ENCODE measurements at regions not wholly inside any gene's neighbourhood (a gene's known extent, or its start where the extent isn't known, plus 50 kb on each side); places are given as distances from the start of the nearest gene placed in this dataset.

DNA sequence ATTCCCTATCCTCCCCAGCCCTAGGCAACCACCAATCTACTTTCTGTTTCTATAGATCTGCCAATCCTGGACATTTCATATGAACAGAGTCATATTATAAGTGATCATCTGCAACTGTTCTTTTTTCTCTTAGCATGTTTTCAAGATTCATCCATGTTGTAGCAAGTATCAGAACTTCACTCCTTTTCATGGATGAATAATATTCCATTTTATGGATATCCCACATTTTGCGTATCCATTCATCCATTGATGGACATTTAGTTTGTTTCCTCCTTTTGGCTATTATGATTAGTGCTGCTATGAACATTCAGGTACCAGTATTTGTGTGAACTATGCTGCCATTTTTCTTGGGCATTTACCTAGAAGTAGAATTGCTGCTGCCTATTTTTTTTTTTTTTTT, 51.3 kb upstream of the HAND1 start:
- no peak for DNase-seq
- Histone ChIP-seq H3K36me3 (no peaks in the 10 kb centered on the region), H3K27ac (no peak overlapping the region), H3K4me1 (no peaks in the 10 kb centered on the region), H3K9me3 (no peaks in the 10 kb centered on the region), H3K27me3 (peaks cover 0 to 35% (median 0%) of the 10 kb centered on the region in 4 donors), H3K4me3 (no peak overlapping the region)
- intact Hi-C loops (cut with DNase I), result no loop called here
- TF ChIP-seq, protein P1, sequence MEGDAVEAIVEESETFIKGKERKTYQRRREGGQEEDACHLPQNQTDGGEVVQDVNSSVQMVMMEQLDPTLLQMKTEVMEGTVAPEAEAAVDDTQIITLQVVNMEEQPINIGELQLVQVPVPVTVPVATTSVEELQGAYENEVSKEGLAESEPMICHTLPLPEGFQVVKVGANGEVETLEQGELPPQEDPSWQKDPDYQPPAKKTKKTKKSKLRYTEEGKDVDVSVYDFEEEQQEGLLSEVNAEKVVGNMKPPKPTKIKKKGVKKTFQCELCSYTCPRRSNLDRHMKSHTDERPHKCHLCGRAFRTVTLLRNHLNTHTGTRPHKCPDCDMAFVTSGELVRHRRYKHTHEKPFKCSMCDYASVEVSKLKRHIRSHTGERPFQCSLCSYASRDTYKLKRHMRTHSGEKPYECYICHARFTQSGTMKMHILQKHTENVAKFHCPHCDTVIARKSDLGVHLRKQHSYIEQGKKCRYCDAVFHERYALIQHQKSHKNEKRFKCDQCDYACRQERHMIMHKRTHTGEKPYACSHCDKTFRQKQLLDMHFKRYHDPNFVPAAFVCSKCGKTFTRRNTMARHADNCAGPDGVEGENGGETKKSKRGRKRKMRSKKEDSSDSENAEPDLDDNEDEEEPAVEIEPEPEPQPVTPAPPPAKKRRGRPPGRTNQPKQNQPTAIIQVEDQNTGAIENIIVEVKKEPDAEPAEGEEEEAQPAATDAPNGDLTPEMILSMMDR (IDR thresholded peaks at IDR 0.05), result no peak
- TF ChIP-seq POLR2A (IDR thresholded peaks at IDR 0.05), result no peak
- 94 to 96% methylated on average over 1 of the region's 1 CpG for WGBS, 2 donors

DNA sequence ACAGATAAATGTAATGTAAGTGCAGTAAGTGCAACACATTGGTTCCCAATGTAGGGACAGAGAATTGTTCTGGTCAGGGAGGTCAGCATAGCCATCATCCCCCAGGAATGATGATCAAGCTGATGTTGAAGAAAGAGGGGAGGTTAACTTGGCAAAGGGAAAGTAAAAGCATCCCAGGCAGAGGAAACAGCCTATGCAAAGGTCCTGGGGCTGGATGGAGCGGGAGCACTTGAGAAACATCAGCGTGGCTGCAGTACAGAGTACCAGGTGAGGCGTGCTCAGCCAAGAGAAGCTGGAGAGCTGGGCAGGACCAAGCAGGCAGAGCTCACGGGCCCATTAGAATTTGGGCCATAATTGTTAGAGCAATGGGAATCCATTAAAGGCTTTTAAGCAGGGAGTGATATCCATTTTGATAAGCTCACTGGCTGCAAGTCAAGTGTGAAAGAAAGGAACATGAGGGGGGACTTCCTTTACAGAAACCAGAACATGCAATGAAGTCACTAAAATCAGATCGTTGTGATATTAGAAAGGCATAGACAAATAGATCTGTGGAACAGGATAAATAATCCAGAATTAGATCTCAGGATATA, 50.1 kb upstream of the HAND1 start:
- no peaks in the 10 kb centered on the region for H3K36me3 ChIP-seq
- H3K4me1 ChIP-seq, result peaks cover 0 to 7% (median 0%) of the 10 kb centered on the region in 3 donors
- intact Hi-C loops (cut with DNase I), result no loop called here
- WGBS, 2 donors, result 79 to 88% methylated on average over 5 of the region's 5 CpGs
- no peak overlapping the region for H3K27ac ChIP-seq
- H3K4me3 ChIP-seq, result no peak overlapping the region
- TF ChIP-seq, protein P1 (IDR thresholded peaks at IDR 0.05), result no peak
- no peak for TF ChIP-seq POLR2A (IDR thresholded peaks at IDR 0.05)
- no peaks in the 10 kb centered on the region for H3K9me3 ChIP-seq
- peaks cover 0 to 30% (median 0%) of the 10 kb centered on the region in 4 donors for H3K27me3 ChIP-seq
- no peak for DNase-seq

Small RNAs in the stretch of these regions (small RNA-seq; reads per million reads assigned to genes)
- gene MIR1303, result 0 to 0.07 (median 0) reads per million in 4 donors
- 0 reads per million in 4 donors for gene MIR3141

Measured in esophagus squamous epithelium (tissue), 5 donors.